HCT116 (cell line): ENCODE measurements at regions not wholly inside any gene's neighbourhood (a gene's known extent, or its start where the extent isn't known, plus 50 kb on each side); places are given as distances from the start of the nearest gene placed in this dataset.

Source experiments
- ATAC-seq: fragments of 200-7000 bp; cut with Tn5 transposase; 2 replicates; pipeline ENCODE4 v1.9.1; 2020; ENCODE audit warnings: mild to moderate bottlenecking, moderate library complexity
- BruUV-seq: library from RNA; stranded (reverse); fragments of 400-500 nt; replicated peaks from 2 replicates; lab custom pipeline; 2021; lab: Mats Ljungman, UMichigan
- CTCF ChIA-PET: fragments of 300-600 bp; sonication (Branson Sonifier 250); formaldehyde crosslinking; loops from one replicate; lab custom pipeline; 2021; ENCODE audit warnings: antibody characterized with exemption; lab: Charles Lee
- POLR2A ChIA-PET: fragments of 300-600, 350-600 bp; sonication (Branson Sonifier 250); formaldehyde crosslinking; loops from one replicate; lab custom pipeline; 2021; ENCODE audit warnings: antibody characterized with exemption; lab: Charles Lee
- RAD21 ChIA-PET, 2 experiments: fragments of 300-600 bp; sonication (Branson Sonifier 250); formaldehyde crosslinking; loops; one replicate each; lab custom pipeline; 2023; ENCODE audit warnings: low total read pairs in 2 of 2; ENCODE audit not compliant: uncharacterized antibody in 2 of 2, unreplicated experiment in 2 of 2, low non-redundant PET in 1 of 2; lab: Charles Lee
- DNase-seq: peaks from one replicate; pipeline ENCODE4 v3.0.0-alpha.2; 2010; ENCODE audit warnings: low read depth, low spot score
- H2AFZ ChIP-seq: fragments of 200-600 bp; shearing (Covaris generic), sonication (generic); 2 replicates; pipeline ENCODE4 v1.6.1; 2017; ENCODE audit warnings: low read depth, mixed run types, mixed read lengths, antibody characterized with exemption, low read length; ENCODE audit not compliant: poor library complexity, severe bottlenecking
- H3K27ac ChIP-seq: 2 replicates; pipeline ENCODE4 v1.5.1; 2012; ENCODE audit warnings: low read depth, low read length
- H3K27me3 ChIP-seq: fragments of 200-600 bp; sonication (generic); 2 replicates; pipeline ENCODE4 v1.6.1; 2016; ENCODE audit warnings: mixed run types, low read length, mixed read lengths; ENCODE audit not compliant: insufficient read depth
- H3K36me3 ChIP-seq, 2 experiments: fragments of 200-500 bp in 1 of 2; fragments of 200-600 bp in 1 of 2; sonication (Bioruptor generic) in 1 of 2; sonication (generic) in 1 of 2; 2 replicates each; pipeline versions ENCODE4 v1.5.1 to v1.6.1; 2014 to 2016; ENCODE audit warnings: low read length in 2 of 2, inconsistent platforms in 1 of 2, mixed read lengths in 1 of 2, mixed run types in 1 of 2; ENCODE audit not compliant: insufficient read depth in 2 of 2, control insufficient read depth in 1 of 2
- H3K4me1 ChIP-seq, 2 experiments: fragments of 200-600 bp in 1 of 2; sonication (generic) in 1 of 2; 2 replicates each; pipeline versions ENCODE4 v1.5.1 to v1.6.1; 2012 to 2017; ENCODE audit warnings: low read length in 2 of 2, inconsistent platforms in 1 of 2, mild to moderate bottlenecking in 1 of 2, mixed read lengths in 1 of 2, mixed run types in 1 of 2, moderate library complexity in 1 of 2; ENCODE audit not compliant: insufficient read depth in 2 of 2, control insufficient read depth in 1 of 2
- H3K4me2 ChIP-seq: fragments of 200-600 bp; sonication (generic); 2 replicates; pipeline ENCODE4 v1.6.1; 2017; ENCODE audit warnings: mixed run types, low read length, mixed read lengths
- H3K4me3 ChIP-seq, 2 experiments: fragments of 200-600 bp in 1 of 2; sonication (generic) in 1 of 2; replicated peaks in 1 of 2; 2 replicates each; pipeline ENCODE4 v1.5.1; 2011 to 2016; ENCODE audit warnings: low read length in 2 of 2, control low read depth in 1 of 2, low read depth in 1 of 2, mild to moderate bottlenecking in 1 of 2, mixed read lengths in 1 of 2, mixed run types in 1 of 2
- H3K79me2 ChIP-seq: fragments of 200-600 bp; sonication (generic); 2 replicates; pipeline ENCODE4 v1.6.1; 2017; ENCODE audit warnings: mild to moderate bottlenecking, mixed run types, low read length, moderate library complexity, mixed read lengths; ENCODE audit not compliant: insufficient read depth
- H3K9ac ChIP-seq: fragments of 200-600 bp; sonication (generic); 2 replicates; pipeline ENCODE4 v1.6.1; 2016; ENCODE audit warnings: low read length, mixed read lengths
- H3K9me2 ChIP-seq: fragments of 200-600 bp; sonication (generic), shearing (Covaris generic); 2 replicates; pipeline ENCODE4 v1.6.1; 2017; ENCODE audit warnings: mixed run types, mild to moderate bottlenecking, moderate library complexity; ENCODE audit not compliant: insufficient read depth
- H3K9me3 ChIP-seq, 2 experiments: fragments of 200-500 bp in 1 of 2; fragments of 200-600 bp in 1 of 2; sonication (Bioruptor generic) in 1 of 2; sonication (generic) in 1 of 2; 2 replicates each; pipeline ENCODE4 v1.6.1; 2014 to 2017; ENCODE audit warnings: low read length in 2 of 2, mixed read lengths in 2 of 2, inconsistent platforms in 1 of 2, low read depth in 1 of 2, mild to moderate bottlenecking in 1 of 2, mixed run types in 1 of 2, moderate library complexity in 1 of 2; ENCODE audit not compliant: control insufficient read depth in 1 of 2, insufficient read depth in 1 of 2
- H4K20me1 ChIP-seq: fragments of 200-600 bp; sonication (generic), shearing (Covaris generic); 2 replicates; pipeline ENCODE4 v1.6.1; 2017; ENCODE audit warnings: mixed run types, mild to moderate bottlenecking, moderate library complexity; ENCODE audit not compliant: insufficient read depth
- ATF3 ChIP-seq: IDR thresholded peaks from 2 replicates; pipeline ENCODE4 v1.6.1; 2012
- CBX3 ChIP-seq: IDR thresholded peaks from 2 replicates; pipeline ENCODE4 v1.6.1; 2012; ENCODE audit warnings: low read depth
- CEBPB ChIP-seq: IDR thresholded peaks from 2 replicates; pipeline ENCODE4 v1.6.1; 2012; ENCODE audit warnings: low read depth
- CTCF ChIP-seq, 3 experiments: fragments of 200-600 bp in 1 of 3; sonication (generic) in 1 of 3; IDR thresholded peaks in 2 of 3; conservative IDR thresholded peaks in 1 of 3; 2 replicates each; pipeline ENCODE4 v1.5.1; 2012 to 2017; ENCODE audit warnings: low read depth in 2 of 3, low read length in 2 of 3, antibody characterized with exemption in 1 of 3, borderline replicate concordance in 1 of 3, control low read depth in 1 of 3, mild to moderate bottlenecking in 1 of 3, mixed read lengths in 1 of 3, mixed run types in 1 of 3, moderate library complexity in 1 of 3; ENCODE audit not compliant: insufficient read depth in 1 of 3
- ELF1 ChIP-seq: IDR thresholded peaks from 2 replicates; pipeline ENCODE4 v1.6.1; 2012; ENCODE audit warnings: low read depth, borderline replicate concordance
- EZH2phosphoT487 ChIP-seq: fragments of 200-600 bp; IDR thresholded peaks from 2 replicates; pipeline ENCODE4 v1.6.1; 2018; ENCODE audit warnings: antibody characterized with exemption, borderline replicate concordance
- FOSL1 ChIP-seq: IDR thresholded peaks from 2 replicates; pipeline ENCODE4 v1.6.1; 2012; ENCODE audit warnings: low read depth
- MAX ChIP-seq: IDR thresholded peaks from 2 replicates; pipeline ENCODE4 v1.6.1; 2012
- POLR2A ChIP-seq: IDR thresholded peaks from 2 replicates; pipeline ENCODE4 v1.7.0; 2011; ENCODE audit warnings: borderline replicate concordance; ENCODE audit not compliant: insufficient read depth, insufficient read length; ENCODE audit errors: extremely low read depth
- RAD21 ChIP-seq: IDR thresholded peaks from 2 replicates; pipeline ENCODE4 v1.6.1; 2012; ENCODE audit warnings: low read depth, mild to moderate bottlenecking
- SIN3A ChIP-seq: IDR thresholded peaks from 2 replicates; pipeline ENCODE4 v1.6.1; 2012; ENCODE audit warnings: low read depth
- SP1 ChIP-seq: IDR thresholded peaks from 2 replicates; pipeline ENCODE4 v1.6.1; 2012; ENCODE audit warnings: low read depth
- SRF ChIP-seq: IDR thresholded peaks from 2 replicates; pipeline ENCODE4 v1.6.1; 2012; ENCODE audit warnings: low read depth
- TCF7L2 ChIP-seq: IDR thresholded peaks from 2 replicates; pipeline ENCODE4 v1.7.0; 2011; ENCODE audit warnings: borderline replicate concordance, inconsistent platforms; ENCODE audit not compliant: insufficient read depth, insufficient read length; ENCODE audit errors: extremely low read depth
- YY1 ChIP-seq: IDR thresholded peaks from 2 replicates; pipeline ENCODE4 v1.6.1; 2011; ENCODE audit warnings: low read length, low read depth, moderate library complexity, mild to moderate bottlenecking; ENCODE audit not compliant: insufficient replicate concordance; ENCODE audit errors: extremely low read depth
- ZBTB33 ChIP-seq: IDR thresholded peaks from 2 replicates; pipeline ENCODE4 v1.6.1; 2011; ENCODE audit warnings: mild to moderate bottlenecking, low read length, moderate library complexity; ENCODE audit not compliant: insufficient replicate concordance; ENCODE audit errors: extremely low read depth
- ZFX ChIP-seq: fragments of 450-650 bp; IDR thresholded peaks from 2 replicates; pipeline ENCODE4 v1.6.1; 2017
- ZNF274 ChIP-seq: fragments of 200-500 bp; sonication (Bioruptor generic); IDR thresholded peaks from 2 replicates; pipeline ENCODE4 v1.6.1; 2014; ENCODE audit warnings: mild to moderate bottlenecking, low read depth, low read length, inconsistent platforms
- intact Hi-C: fragments of 100-400 bp; cut with micrococcal nuclease; formaldehyde crosslinking; loops from 2 replicates; pipeline ENCODE4 v1.10.0; 2022

GRCh38 chr9:23162789-23163188 is 663.3 kb downstream of the ELAVL2 start:
- POLR2A ChIA-PET = no interaction called here
- TF ChIP-seq SP1 = no peak
- no peak for TF ChIP-seq ZFX
- TF ChIP-seq ELF1 = no peak
- TF ChIP-seq YY1 = no peak
- ATAC-seq (no peak), DNase-seq (no peak)
- Histone ChIP-seq H2AFZ (no peak overlapping the region), H3K36me3 (no peaks in the 10 kb centered on the region), H3K79me2 (no peaks in the 10 kb centered on the region), H3K9ac (no peak overlapping the region), H3K9me2 (no peaks in the 10 kb centered on the region), H4K20me1 (no peaks in the 10 kb centered on the region), H3K4me1 (no peaks in the 10 kb centered on the region), H3K9me3 (peaks cover 0 to 15% of the 10 kb centered on the region in 2 experiments; a peak in 2 of 4 replicates), H3K27me3 (no peaks in the 10 kb centered on the region), H3K4me3 (no peak overlapping the region), H3K4me2 (no peak overlapping the region), H3K27ac (no peak overlapping the region)
- RAD21 ChIA-PET = no interaction called here
- no TSS peak for BruUV-seq
- CTCF ChIA-PET = no interaction called here
- intact Hi-C loops = no loop called here

- no peak for TF ChIP-seq ZNF274
- TF ChIP-seq ATF3 = no peak
- TF ChIP-seq FOSL1 = no peak
- TF ChIP-seq SRF = no peak
- no peak for TF ChIP-seq CBX3
- TF ChIP-seq POLR2A = no peak
- TF ChIP-seq ELF1 = no peak
- TF ChIP-seq SIN3A = no peak
- TF ChIP-seq MAX = no peak
- no peak for TF ChIP-seq CTCF (IDR thresholded peaks at IDR 0.05 in 2 of 3, conservative IDR thresholded peaks at IDR 0.05 in 1 of 3; ENCODE audit: borderline replicate concordance in 1 of 3, insufficient read depth in 1 of 3, low read depth in 2 of 3, low read length in 2 of 3)
- TF ChIP-seq ZBTB33 = no peak
- no peak for TF ChIP-seq RAD21
- no peak for TF ChIP-seq TCF7L2
- TF ChIP-seq EZH2phosphoT487 = no peak
- TF ChIP-seq CEBPB = no peak
- intact Hi-C loops = no loop called here
- DNase-seq = no peak
These were observed 654.6 kb downstream of the ELAVL2 start for GRCh38 chr9:23171479-23171878.

More at GRCh38 chr9:23171479-23171878, 654.6 kb downstream of the ELAVL2 start:
- H3K27me3 ChIP-seq = no peaks in the 10 kb centered on the region
- no TSS peak for BruUV-seq
- H4K20me1 ChIP-seq = no peaks in the 10 kb centered on the region
- H3K9me2 ChIP-seq = no peaks in the 10 kb centered on the region
- H2AFZ ChIP-seq = no peak overlapping the region
- CTCF ChIA-PET = no interaction called here
- no peak overlapping the region for H3K4me2 ChIP-seq
- H3K9ac ChIP-seq = no peak overlapping the region
- no peak for ATAC-seq
- no peaks in the 10 kb centered on the region for H3K36me3 ChIP-seq
- no peaks in the 10 kb centered on the region for H3K4me1 ChIP-seq
- peaks cover 3 to 5% of the 10 kb centered on the region in 2 experiments; a peak in 2 of 4 replicates for H3K9me3 ChIP-seq
- no peak overlapping the region for H3K4me3 ChIP-seq
- H3K79me2 ChIP-seq = no peaks in the 10 kb centered on the region
- no peak overlapping the region for H3K27ac ChIP-seq
- RAD21 ChIA-PET = no interaction called here
- POLR2A ChIA-PET = no interaction called here
